Stomach smooth muscle (tissue), 2 donors: ENCODE measurements at regions not wholly inside any gene's neighbourhood (a gene's known extent, or its start where the extent isn't known, plus 50 kb on each side); places are given as distances from the start of the nearest gene placed in this dataset.
A peak's percentile ranks its signal among the peaks of the same experiment; 100 is the strongest.

Experiments
- H3K27ac ChIP-seq: one replicate; pipeline ENCODE4 v1.7.0; 2013; ENCODE audit warnings: mild to moderate bottlenecking, low read length, inconsistent platforms
- H3K27me3 ChIP-seq, 2 donors: one replicate each; pipeline ENCODE4 v1.7.0; 2013; ENCODE audit warnings: low read length in 2 of 2; ENCODE audit not compliant: insufficient read depth in 2 of 2, control insufficient read depth in 1 of 2
- H3K36me3 ChIP-seq, 2 donors: one replicate each; pipeline ENCODE4 v1.7.0; 2013; ENCODE audit warnings: low read length in 2 of 2; ENCODE audit not compliant: control insufficient read depth in 2 of 2, insufficient read depth in 2 of 2
- H3K4me1 ChIP-seq: one replicate; pipeline ENCODE4 v1.7.0; 2013; ENCODE audit warnings: low read length; ENCODE audit not compliant: control insufficient read depth, insufficient read depth
- H3K4me3 ChIP-seq, 2 donors: one replicate each; pipeline ENCODE4 v1.7.0; 2013; ENCODE audit warnings: low read length in 2 of 2
- H3K9ac ChIP-seq, 2 donors: one replicate each; pipeline ENCODE4 v1.7.0; 2013; ENCODE audit warnings: low read length in 2 of 2, mild to moderate bottlenecking in 1 of 2
- H3K9me3 ChIP-seq, 2 donors: one replicate each; pipeline ENCODE4 v1.7.0; 2013; ENCODE audit warnings: low read length in 2 of 2; ENCODE audit not compliant: control insufficient read depth in 2 of 2
- donor health status: healthy.
- donor health status: Pancreatic carcinoma.

DNA sequence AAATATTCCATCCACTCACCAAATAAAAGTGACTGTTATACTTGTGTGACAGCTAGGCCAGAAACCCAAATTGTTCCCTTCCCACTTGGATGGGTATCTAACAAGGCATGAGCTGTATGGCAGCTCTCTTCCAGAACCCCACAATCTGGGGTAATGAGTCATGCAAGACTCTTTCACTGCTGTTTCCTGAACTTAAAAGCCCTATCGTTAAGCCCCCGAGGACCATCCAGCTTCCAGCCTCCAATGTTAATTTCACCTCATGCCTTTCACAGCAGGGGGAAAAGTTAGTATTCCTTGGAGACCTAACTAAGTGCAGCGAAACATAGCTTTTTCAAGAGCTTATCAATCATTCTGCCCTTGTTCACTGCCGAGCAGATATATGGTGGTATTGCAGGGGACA lies 368.6 kb upstream of the HSFY2 start:
- no peaks in the 10 kb centered on the region for H3K27me3 ChIP-seq
- no peaks in the 10 kb centered on the region for H3K9me3 ChIP-seq
- H3K4me1 ChIP-seq: no peaks in the 10 kb centered on the region
- no peak overlapping the region for H3K27ac ChIP-seq
- H3K4me3 ChIP-seq: no peak overlapping the region
- H3K9ac ChIP-seq: no peak overlapping the region
- no peaks in the 10 kb centered on the region for H3K36me3 ChIP-seq

DNA sequence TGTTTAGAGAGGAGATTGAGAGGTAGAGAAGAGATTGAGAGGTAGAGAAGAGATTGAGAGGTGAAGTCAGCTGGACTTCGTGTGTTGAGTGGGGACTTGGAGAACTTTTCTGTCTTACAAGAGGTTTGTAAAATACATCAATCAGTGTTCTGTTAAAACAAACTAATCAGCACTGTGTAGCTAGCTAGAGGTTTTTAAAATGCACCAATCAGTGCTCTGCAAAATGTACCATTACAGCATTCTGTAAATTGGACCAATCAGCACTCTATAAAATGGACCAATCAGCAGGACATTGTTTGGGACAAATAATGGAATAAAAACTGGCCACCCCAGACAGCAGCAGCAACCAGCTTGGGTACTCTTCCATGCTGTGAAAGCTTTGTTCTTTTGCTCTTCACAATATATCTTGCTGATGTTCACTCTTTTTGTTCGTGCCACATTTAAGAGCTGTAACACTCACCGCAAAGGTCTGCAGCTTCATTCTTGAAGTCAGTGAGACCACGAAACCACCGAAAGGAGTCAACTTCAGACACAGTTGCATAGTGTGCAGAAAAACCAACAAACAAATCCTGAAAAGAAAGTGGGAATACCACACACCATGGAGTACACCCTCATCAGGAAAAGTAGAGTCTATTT lies 366.9 kb upstream of the HSFY2 start:
- no peak overlapping the region for H3K4me3 ChIP-seq
- no peak overlapping the region for H3K27ac ChIP-seq
- H3K9me3 ChIP-seq: no peaks in the 10 kb centered on the region
- H3K36me3 ChIP-seq: no peaks in the 10 kb centered on the region
- no peaks in the 10 kb centered on the region for H3K27me3 ChIP-seq
- no peaks in the 10 kb centered on the region for H3K4me1 ChIP-seq
- H3K9ac ChIP-seq: no peak overlapping the region

DNA sequence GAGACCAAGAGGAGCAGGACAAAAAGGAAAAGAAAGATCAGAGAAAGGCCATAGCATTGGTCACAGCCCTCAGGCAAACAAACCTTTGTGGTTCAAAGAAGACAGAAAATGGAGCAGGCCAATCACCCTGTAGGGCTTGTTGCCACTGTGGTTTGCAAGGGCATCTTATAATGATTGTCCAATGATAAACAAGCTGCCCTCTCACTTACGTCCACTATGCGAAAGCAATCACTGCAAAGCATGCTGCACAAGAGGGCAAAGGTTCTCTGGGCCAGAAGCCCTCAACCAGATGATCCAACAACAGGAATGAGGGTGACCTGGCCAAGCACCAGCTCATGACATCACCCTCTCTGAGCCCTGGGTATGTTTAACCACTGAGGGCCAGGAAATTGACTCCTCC lies 360.9 kb upstream of the HSFY2 start:
- H3K27ac ChIP-seq: no peak overlapping the region
- no peaks in the 10 kb centered on the region for H3K36me3 ChIP-seq
- H3K4me1 ChIP-seq: no peaks in the 10 kb centered on the region
- H3K9ac ChIP-seq: no peak overlapping the region
- H3K4me3 ChIP-seq: no peak overlapping the region
- no peaks in the 10 kb centered on the region for H3K9me3 ChIP-seq
- H3K27me3 ChIP-seq: no peaks in the 10 kb centered on the region

- no peak overlapping the region for H3K27ac ChIP-seq
Observed at GRCh38 chrY:19130569-19131358, 357.2 kb upstream of the HSFY2 start.

DNA sequence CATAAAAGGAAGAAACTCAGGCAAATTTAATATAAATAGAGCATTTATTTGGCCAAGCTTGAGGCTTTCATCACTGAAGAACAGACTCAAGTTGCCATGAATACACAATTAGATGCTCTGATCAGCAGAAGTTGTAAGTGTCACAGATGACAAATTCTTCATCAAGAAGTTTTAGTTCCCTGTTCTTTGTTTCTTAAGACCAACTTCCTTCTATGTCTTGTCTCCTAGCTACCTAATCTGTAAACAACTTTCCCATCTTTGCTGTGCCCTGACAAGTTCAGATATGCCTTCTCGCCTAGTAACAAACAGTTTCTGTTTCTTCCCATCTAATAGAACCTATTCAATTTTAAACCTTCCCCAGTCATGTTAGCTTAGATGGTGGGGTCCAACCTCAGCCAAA lies 353.4 kb upstream of the HSFY2 start:
- no peak overlapping the region for H3K4me3 ChIP-seq
- H3K4me1 ChIP-seq: no peaks in the 10 kb centered on the region
- no peaks in the 10 kb centered on the region for H3K36me3 ChIP-seq
- H3K9me3 ChIP-seq: no peaks in the 10 kb centered on the region
- no peak overlapping the region for H3K9ac ChIP-seq
- H3K27ac ChIP-seq: no peak overlapping the region
- no peaks in the 10 kb centered on the region for H3K27me3 ChIP-seq

More at GRCh38 chrY:19130569-19131358, 357.2 kb upstream of the HSFY2 start:
- Histone ChIP-seq H3K27me3 (no peaks in the 10 kb centered on the region), H3K36me3 (no peaks in the 10 kb centered on the region), H3K4me3 (no peak overlapping the region), H3K4me1 (no peaks in the 10 kb centered on the region), H3K9ac (no peak overlapping the region), H3K9me3 (no peaks in the 10 kb centered on the region)

DNA sequence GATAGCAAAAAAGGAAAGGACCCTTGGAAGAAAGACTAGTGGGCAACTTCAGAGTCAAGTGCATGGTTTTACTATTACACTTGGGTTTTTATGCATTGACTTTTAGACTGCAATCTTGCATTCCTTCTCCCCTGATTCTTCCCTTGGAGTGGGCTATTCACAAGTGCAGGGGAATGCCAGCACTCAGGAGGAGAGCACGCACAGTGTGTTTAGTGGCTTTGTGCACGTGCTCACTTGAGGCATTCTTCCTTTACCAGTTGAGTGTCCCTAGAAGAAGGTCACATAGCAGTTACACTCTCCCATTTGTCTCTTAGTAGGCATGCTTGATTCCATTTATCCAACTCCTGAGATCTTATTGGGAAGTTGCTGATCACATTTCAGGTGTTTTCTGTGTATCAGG lies 351.1 kb upstream of the HSFY2 start:
- Histone ChIP-seq H3K9me3 (no peaks in the 10 kb centered on the region), H3K4me1 (no peaks in the 10 kb centered on the region), H3K27ac (no peak overlapping the region), H3K9ac (no peak overlapping the region), H3K36me3 (no peaks in the 10 kb centered on the region), H3K27me3 (no peaks in the 10 kb centered on the region), H3K4me3 (no peak overlapping the region)

DNA sequence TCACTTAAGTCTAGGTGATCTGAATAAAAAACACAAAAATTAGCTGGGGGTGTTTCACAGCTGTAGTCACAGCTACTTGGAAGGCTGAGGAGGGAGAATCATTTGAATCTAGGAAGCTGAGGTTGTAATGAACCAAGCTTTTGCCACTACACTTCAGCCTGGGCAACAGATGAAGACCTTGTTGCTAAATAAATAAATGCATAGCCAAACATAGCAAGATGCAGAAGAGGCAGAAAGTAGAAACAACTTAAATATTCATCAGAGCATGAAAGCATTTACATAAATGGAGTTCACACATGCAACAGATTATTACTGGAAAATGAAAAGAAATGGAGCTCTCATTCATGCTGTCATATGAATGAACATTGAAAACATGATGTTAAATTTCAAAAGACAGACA lies 348.9 kb upstream of the HSFY2 start:
- H3K36me3 ChIP-seq: no peaks in the 10 kb centered on the region
- no peaks in the 10 kb centered on the region for H3K9me3 ChIP-seq
- no peaks in the 10 kb centered on the region for H3K4me1 ChIP-seq
- H3K9ac ChIP-seq: no peak overlapping the region
- no peak overlapping the region for H3K27ac ChIP-seq
- no peak overlapping the region for H3K4me3 ChIP-seq
- no peaks in the 10 kb centered on the region for H3K27me3 ChIP-seq

DNA sequence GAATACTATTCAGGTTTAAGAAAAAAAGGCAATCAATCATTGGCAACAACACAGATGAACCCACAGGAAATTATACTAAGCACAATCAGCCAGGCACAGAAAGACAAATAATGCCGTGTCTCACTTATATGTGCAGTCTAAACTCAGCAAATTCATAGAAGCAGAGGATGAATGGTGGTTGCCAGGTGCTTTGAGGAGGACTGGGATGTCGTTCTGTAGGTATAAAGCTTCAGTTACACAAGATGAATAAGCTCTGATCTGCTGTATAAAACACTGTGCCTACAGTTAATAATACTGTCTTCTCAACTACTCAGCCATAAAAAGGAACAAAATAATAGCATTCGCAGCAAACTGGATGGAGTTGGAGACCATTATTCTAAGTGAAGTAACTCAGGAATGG lies 324.8 kb upstream of the HSFY2 start:
- no peak overlapping the region for H3K9ac ChIP-seq
- no peaks in the 10 kb centered on the region for H3K27me3 ChIP-seq
- H3K4me3 ChIP-seq: no peak overlapping the region
- H3K9me3 ChIP-seq: no peaks in the 10 kb centered on the region
- no peaks in the 10 kb centered on the region for H3K36me3 ChIP-seq
- H3K27ac ChIP-seq: no peak overlapping the region
- H3K4me1 ChIP-seq: no peaks in the 10 kb centered on the region

GRCh38 chrY:19095460-19095859 lies 321.9 kb upstream of the HSFY2 start:
- Histone ChIP-seq H3K9ac (no peak overlapping the region), H3K27ac (no peak overlapping the region), H3K27me3 (no peaks in the 10 kb centered on the region), H3K4me1 (no peaks in the 10 kb centered on the region), H3K36me3 (no peaks in the 10 kb centered on the region), H3K9me3 (no peaks in the 10 kb centered on the region), H3K4me3 (no peak overlapping the region)

DNA sequence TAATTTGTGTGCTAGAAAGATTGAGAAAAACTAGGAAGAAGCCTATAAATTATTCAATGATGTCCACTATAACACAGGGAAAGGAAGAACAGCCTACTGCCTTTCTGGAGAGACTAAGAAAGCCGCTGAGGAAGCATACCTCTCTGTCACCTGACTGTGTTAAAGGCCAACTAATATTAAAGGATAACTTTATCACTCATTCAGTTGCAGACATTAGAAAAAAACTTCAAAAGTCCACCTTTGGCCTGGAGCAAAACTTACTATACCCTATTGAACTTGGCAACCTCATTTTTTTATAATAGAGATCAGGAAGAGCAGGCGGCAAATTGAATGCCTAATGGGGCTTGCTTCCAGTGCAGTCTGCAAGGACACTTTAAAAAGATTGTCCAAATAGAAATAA lies 309.5 kb upstream of the HSFY2 start:
- H3K4me3 ChIP-seq: no peak overlapping the region
- H3K36me3 ChIP-seq: no peaks in the 10 kb centered on the region
- no peaks in the 10 kb centered on the region for H3K4me1 ChIP-seq
- no peaks in the 10 kb centered on the region for H3K9me3 ChIP-seq
- H3K27me3 ChIP-seq: no peaks in the 10 kb centered on the region
- no peak overlapping the region for H3K27ac ChIP-seq
- H3K9ac ChIP-seq: no peak overlapping the region

GRCh38 chrY:19077698-19078113 lies 304.2 kb upstream of the HSFY2 start:
- Histone ChIP-seq H3K4me3 (peak overlapping the region in 1 of 2 donors; percentile 77), H3K27ac (no peak overlapping the region), H3K9ac (peak overlapping the region in 1 of 2 donors; percentile 68), H3K36me3 (no peaks in the 10 kb centered on the region), H3K9me3 (no peaks in the 10 kb centered on the region), H3K27me3 (no peaks in the 10 kb centered on the region), H3K4me1 (no peaks in the 10 kb centered on the region)
